Activated CD8-positive, alpha-beta memory T cell treated with anti-CD3 and anti-CD28 coated beads, Interleukin-2, amount 50 U/mL, for 48 hours (primary cell): ENCODE measurements at regions not wholly inside any gene's neighbourhood (a gene's known extent, or its start where the extent isn't known, plus 50 kb on each side); places are given as distances from the start of the nearest gene placed in this dataset.
"Not testable (repeated sequence)": the region's sequence is repeated elsewhere in the genome, so short reads cannot be mapped to it uniquely, and the experiment has no call there.

ENCODE experiments used
- DNase-seq: peaks from one replicate; pipeline ENCODE4 v3.0.0-alpha.2; 2020

DNA sequence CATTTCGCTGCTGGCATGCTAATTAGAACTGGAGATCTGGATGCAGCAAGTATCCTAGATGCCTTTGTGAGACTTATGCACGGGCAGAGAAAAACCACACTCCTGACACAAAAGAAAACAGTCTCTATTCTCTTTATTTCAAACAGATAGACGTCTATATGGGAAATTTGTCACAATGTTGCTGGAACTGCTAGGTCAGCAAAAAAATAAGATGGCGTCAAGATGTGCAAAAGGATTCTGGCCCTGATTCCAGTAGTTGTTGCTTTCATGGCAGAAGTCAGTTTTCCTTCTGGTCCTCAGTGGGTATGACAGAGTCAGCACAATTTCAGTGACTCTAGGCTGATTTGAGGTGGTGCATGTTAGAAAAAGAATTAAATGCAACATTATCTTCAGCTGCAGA lies 1068.0 kb downstream of the SLITRK5 start:
- DNase-seq = no peak

- DNase-seq = no peak
Measured at GRCh38 chr13:88744289-88744688, 1073.1 kb downstream of the SLITRK5 start.

DNA sequence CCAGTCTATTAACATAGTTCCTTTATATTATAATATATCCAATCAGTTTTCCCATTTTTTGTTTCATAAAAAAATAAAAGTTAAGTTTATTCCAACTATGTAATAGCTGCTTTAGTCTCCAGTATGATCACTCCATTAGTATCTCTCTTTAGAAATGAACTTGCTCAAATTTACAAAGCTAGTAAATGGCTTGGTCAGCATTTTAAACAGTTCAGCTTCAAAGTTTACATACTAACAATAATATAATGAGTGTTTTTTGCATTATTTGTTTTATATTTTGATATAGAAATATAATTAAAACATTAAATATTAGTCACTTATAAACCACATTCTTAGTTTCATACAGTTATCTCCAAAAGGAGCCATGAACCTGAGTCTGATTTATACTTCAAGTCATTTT lies 1073.8 kb downstream of the SLITRK5 start:
- DNase-seq = no peak

DNA sequence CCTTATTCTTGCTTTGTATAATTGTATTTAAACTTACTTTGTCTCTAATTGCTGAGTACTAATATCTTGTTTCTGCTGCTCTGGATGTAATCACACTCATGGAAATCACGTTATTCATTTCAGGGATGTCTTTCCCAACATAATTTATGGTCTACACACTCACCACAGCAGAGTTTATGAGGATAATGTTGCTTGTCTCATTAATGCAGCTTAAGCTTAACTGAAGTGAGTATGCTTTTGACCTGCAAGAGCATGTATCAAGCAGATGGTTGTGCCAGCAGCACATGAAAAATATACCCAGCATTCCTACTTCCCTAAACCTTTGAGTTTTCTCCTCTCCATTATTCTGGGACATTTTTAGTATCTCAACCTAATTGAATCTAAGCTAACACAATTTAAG lies 1080.9 kb downstream of the SLITRK5 start:
- no peak for DNase-seq

DNA sequence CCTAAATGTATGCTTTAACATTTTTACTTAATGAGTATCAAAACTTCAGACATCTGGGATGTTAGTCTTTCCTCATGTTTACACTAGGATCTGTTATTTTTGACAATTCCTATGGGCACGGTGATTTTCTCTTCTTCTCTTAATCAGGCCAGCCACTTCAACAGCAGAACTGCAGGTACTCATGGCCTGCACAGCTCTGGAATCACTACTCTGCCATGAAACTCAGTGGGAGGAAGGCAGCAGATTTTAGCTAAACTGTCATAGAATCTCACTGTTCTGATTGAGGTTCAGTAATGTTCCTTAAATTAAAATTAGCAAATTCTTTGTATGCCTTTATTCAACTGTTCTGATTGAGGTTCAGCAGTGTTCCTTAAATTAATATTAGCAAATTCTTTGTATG lies 1083.0 kb downstream of the SLITRK5 start:
- DNase-seq = no peak

- DNase-seq = no peak
Measured at GRCh38 chr13:88761145-88761544, 1090.0 kb downstream of the SLITRK5 start.

DNA sequence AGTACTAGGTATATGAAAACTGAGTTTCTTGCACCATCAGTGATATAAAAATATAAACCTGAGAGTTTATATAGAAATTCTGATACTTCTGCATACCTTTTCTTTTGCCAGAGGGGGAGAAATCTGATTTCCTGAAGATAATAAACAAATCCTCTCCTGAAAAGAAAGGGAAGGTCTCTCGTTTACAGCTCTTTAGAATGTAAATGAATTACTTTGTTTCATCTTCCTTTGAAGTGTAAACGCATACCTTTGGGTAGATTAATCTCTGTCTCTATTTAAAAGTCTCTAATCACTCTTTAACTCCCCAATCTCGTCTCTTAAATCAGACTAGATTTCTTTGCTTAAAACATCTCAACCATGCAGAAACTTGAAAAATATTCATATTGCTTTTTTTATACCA lies 1092.9 kb downstream of the SLITRK5 start:
- no peak for DNase-seq

DNA sequence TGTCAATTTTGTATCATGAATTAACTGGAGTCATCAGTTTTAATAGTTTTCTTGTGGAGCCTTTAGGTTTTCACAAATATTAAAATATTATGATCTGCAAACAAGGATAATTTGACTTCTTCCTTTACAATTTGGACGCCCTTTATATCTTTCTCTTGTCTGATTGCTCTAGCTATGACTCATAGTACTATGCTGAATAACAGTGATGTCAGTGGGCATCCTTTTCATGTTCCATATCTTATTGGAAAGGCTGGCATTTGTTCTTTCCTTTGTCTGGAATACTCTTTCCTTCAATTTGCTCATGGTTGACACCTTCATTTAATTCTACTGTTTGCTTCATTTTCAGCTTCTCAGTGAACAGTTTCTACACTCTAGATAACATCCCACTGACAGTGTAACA lies 1129.3 kb downstream of the SLITRK5 start:
- DNase-seq = no peak

- DNase-seq = no peak
Measured at GRCh38 chr13:88801361-88801760, 1130.2 kb downstream of the SLITRK5 start.

GRCh38 chr13:88802886-88803285 lies 1131.7 kb downstream of the SLITRK5 start:
- DNase-seq = no peak

DNA sequence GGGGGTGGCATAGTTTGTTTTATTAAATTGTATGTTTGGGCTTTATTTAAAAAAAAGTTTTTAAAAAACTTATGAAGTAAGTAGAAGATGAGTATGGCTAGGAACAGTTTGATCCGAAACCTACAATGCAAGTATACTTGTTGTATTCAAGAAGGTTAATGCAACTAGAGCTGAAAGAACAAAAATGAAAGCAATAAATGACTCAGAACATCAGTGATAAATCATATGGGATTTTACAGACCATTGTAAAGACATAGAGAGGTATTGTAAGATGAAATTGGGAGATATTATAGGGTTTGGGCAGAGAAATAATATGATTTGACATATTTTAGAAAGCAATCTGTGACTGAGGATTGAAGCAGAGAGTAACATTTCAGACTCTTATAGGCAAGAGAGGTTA lies 1135.3 kb downstream of the SLITRK5 start:
- DNase-seq = no peak

DNA sequence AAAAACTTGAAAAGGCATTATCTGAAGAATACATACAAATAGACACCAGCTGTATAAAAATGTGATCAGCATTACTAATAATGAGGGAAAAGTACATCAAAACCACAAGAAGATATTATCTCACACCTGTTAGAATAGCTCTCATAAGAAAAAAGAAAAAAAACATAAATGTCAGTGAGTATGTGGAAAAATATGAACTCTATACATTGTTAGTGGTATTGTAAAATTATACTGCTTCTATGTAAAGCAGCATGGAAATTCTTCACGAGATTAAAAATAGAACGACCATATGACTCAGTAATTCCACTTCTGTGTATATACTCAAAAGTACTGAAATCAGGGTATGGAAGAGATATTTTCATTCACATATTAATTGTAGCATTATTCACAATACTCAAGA lies 1146.4 kb downstream of the SLITRK5 start:
- DNase-seq = no peak

- DNase-seq = no peak
Measured at GRCh38 chr13:88823114-88823513, 1151.9 kb downstream of the SLITRK5 start.

DNA sequence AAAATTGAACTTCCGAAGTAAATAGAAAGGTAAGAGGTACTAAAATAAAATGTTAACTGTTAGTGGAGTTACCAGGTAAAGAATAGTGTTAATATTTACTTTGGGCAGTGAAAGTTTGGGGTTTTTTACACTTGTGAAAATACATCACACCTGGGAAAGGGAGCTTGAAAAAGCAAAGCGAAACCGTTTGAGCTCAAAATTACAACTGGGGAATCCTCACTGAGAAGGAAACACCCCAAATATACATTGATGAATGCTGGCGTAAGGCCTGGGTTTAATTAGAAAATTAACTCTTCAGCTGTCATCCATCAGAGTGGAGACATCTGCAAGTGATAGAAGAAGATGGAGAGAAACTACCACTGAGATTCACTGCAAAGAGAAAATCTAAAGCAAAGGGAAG lies 1153.0 kb downstream of the SLITRK5 start:
- DNase-seq = no peak

DNA sequence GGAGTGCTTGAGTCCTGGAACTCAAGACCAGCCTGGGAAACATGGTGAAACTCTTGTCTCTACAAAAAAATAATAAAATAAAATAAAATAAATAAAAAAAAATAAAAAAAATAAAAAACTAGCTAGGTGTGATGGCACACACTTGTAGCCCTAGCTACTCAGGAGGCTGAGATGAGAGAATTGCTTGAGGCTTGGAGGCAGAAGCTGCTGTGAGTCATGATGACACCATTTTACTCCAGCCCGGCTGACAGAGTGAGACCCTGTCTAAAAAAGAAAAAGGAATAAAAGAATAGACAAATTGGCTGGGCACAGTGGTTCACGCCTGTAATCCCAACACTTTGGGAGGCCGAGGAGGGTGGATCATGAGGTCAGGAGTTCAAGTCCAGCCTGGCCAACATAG lies 1168.9 kb downstream of the SLITRK5 start:
- no peak for DNase-seq

GRCh38 chr13:88852293-88852692 lies 1181.1 kb downstream of the SLITRK5 start:
- DNase-seq = not testable (repeated sequence)

- no peak for DNase-seq
Measured at GRCh38 chr13:88857256-88857655, 1186.1 kb downstream of the SLITRK5 start.

- DNase-seq = no peak
Measured at GRCh38 chr13:88862095-88862620, 1191.0 kb downstream of the SLITRK5 start.

GRCh38 chr13:88863116-88863515 lies 1191.9 kb downstream of the SLITRK5 start:
- DNase-seq = no peak

DNA sequence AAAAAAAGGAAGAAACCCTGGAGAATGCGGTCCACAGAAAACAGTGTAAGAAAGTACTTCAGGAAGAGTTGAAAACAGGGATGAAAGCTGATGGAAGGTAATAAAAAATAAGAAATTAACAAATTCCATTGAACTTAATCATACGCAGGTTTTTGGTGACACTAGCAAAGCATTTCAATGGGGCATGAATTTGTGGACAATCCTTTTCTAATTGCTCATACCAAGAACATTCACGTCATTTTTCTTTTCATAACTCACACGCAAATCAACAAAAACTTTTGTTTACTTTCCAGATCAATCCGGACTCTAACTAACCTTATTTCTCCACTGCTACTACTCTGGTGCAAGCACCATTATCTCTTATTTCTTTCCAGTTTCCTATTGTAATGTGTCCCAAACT lies 1195.0 kb downstream of the SLITRK5 start:
- no peak for DNase-seq

- DNase-seq = no peak
Measured at GRCh38 chr13:88883741-88884140, 1212.6 kb downstream of the SLITRK5 start.

GRCh38 chr13:88887045-88887662 lies 1216.0 kb downstream of the SLITRK5 start:
- DNase-seq = no peak

- no peak for DNase-seq
Measured at GRCh38 chr13:88895261-88895941, 1224.2 kb downstream of the SLITRK5 start.

DNA sequence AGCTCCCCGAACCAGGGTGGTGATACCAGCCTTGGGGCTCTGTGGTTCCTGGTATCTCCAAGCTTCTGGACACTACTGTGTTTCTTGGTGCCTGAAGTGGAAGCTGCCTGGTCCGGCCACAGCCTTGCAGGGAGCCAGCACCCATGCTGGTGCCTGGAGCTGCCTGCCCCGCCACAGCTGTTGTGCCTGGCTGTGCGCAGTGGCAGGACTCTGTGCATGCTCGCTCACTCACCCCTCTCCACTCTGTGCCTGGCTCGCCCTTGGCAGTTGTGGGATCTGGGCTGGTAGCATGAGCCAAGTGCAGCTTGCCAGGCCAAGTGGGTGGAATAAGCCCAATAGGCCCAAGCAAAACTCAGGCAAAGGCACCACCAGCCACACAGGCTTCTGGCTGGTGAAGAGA lies 1225.3 kb downstream of the SLITRK5 start:
- DNase-seq = no peak

DNA sequence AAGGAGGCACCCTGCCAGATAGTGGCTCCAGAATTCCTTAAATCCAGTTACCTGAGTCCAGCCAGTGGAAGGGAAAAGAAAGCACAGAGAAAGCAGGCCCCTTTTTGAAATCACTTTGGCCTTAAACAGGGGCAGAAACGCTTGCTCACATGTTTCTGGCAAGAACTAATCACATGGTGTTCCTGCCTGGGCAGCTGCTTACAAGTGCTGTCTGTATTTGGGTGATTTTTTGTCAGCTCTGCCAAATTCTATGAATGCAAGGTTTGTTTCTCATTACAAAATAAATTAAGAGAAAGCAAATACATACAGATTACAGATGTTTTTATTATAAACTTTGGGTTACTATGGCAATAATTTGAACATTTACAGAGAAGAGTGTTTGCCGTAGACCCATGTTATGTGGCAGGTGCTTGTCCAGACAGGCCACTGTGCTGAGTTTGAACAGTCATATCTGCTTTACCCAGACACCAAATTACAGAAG lies 1237.8 kb downstream of the SLITRK5 start:
- no peak for DNase-seq
